SH-SY5Y (cell line): ENCODE measurements at regions not wholly inside any gene's neighbourhood (a gene's known extent, or its start where the extent isn't known, plus 50 kb on each side); places are given as distances from the start of the nearest gene placed in this dataset.

ENCODE experiments used
- GATA2 ChIP-seq: IDR thresholded peaks from 2 replicates; pipeline ENCODE4 v1.6.1; 2011; ENCODE audit warnings: mild to moderate bottlenecking, low read depth, low read length
- GATA3 ChIP-seq: IDR thresholded peaks from 2 replicates; pipeline ENCODE4 v1.6.1; 2011; ENCODE audit warnings: low read depth, mild to moderate bottlenecking, low read length, moderate library complexity

DNA sequence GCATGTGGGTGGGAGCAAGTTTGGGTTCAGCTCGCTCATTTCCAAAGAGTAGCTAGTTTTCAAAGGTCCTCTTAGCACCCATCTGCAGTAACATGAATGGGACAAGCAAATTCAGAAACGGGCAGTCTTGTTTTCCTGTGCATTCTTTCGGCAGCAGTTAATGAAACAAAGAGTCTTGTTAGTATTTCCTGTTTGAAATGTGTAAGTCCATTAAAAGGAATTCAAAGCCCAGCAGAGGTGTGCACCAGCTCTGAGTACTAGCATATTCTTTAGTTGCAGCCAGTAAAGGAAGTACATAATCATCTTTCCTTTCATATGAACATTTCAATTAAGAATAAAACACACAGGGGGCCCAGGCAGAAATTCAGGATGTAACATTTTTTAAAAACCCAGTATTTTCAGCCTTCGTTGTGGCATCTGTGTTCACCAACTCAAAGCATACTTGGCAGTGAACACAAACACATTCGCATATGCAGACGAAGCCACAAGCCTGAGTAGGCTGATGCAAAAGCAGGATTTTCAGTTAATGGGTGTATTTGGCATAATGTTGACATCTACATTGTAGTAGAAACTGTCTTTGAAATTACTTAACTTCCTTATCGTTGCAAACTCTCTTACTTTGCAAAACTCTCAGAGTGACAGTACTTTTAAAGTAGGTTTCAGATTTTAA is 570.0 kb upstream of the FLRT2 start:
- TF ChIP-seq GATA2: no peak
- TF ChIP-seq GATA3: no peak
